ENCODE measurements at regions not wholly inside any gene's neighbourhood (a gene's known extent, or its start where the extent isn't known, plus 50 kb on each side); places are given as distances from the start of the nearest gene placed in this dataset.

- DNase-seq (ENCODE audit: low read depth in 2 of 3, low spot score in 2 of 3) = no peak
Measured at GRCh38 chr13:53342623-53343360, 314.2 kb downstream of the OLFM4 start.

GRCh38 chr13:53343361-53343744 lies 314.7 kb downstream of the OLFM4 start:
- no peak for DNase-seq (ENCODE audit: low read depth in 2 of 3, low spot score in 2 of 3)

GRCh38 chr13:53351021-53351420 lies 322.4 kb downstream of the OLFM4 start:
- no peak for DNase-seq (ENCODE audit: low read depth in 2 of 3, low spot score in 2 of 3)

DNA sequence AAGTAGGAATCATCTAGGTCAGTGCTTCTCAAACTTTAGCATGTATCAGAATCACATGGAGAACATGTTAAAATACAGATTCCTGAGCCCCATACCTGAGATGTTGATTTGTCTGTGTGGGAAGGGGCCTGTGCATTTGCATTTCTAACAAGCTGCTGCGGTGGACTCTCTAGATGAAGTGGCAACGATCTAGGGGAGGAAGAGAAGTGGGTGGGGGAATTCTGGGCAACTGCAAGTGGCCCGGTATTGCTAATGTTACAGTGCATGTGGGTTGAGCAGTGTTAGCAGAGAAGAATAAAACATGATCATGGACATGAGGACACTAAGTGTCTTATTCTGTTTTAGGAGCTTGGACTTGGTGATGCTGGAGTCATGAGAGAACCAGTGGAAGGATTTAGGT lies 329.0 kb downstream of the OLFM4 start:
- no peak for DNase-seq (ENCODE audit: low read depth in 2 of 3, low spot score in 2 of 3)

GRCh38 chr13:53368948-53369347 lies 340.3 kb downstream of the OLFM4 start:
- DNase-seq (ENCODE audit: low read depth in 2 of 3, low spot score in 2 of 3) = no peak

DNA sequence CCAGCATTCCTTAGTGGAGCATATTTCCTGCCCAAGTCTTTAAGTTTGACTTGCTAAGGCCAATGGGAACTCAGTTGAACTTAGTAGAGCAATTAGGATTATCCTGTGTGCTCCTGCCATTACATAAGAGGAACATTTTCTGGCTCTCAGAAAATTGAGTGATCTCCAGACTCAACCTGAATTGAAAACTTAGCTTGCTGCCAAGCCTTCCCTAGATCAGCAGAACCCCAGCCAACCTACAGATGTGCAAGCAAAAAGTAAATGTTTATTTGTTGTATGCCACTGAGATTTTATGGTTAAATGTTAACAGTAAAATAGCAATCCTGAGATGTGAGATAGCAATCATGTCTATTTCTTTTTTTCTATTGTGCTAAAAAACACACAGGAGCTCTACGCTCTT lies 350.9 kb downstream of the OLFM4 start:
- no peak for DNase-seq (ENCODE audit: low read depth in 2 of 3, low spot score in 2 of 3)

GRCh38 chr13:53382008-53382407 lies 353.4 kb downstream of the OLFM4 start:
- DNase-seq (ENCODE audit: low read depth in 2 of 3, low spot score in 2 of 3) = no peak

- no peak for DNase-seq (ENCODE audit: low read depth in 2 of 3, low spot score in 2 of 3)
Measured at GRCh38 chr13:53398051-53398450, 369.4 kb downstream of the OLFM4 start.

DNA sequence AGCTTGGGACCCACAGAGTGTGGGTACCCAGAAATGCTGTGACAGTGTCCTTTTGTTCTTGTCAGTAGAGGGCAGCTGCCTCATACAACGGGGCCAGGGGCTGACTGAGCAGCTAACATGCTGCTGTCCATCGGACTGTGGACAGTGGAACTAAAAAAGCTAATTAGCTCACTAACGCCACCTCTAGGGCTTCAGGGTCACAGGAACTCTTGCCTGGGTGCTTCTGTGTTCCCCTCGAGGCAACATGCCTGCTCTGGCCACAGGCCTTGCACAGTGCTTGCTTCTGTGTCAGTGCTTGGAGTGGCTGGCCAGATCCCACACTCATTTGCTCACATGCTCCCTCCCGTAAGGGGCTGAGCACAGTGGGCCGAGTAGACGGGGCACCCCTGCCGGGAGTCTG lies 377.0 kb downstream of the OLFM4 start:
- DNase-seq (ENCODE audit: low read depth in 2 of 3, low spot score in 2 of 3) = no peak

- DNase-seq (ENCODE audit: low read depth in 2 of 3, low spot score in 2 of 3) = no peak
Measured at GRCh38 chr13:53408306-53408705, 379.7 kb downstream of the OLFM4 start.

GRCh38 chr13:53408847-53409568 lies 380.4 kb downstream of the OLFM4 start:
- no peak for DNase-seq (ENCODE audit: low read depth in 2 of 3, low spot score in 2 of 3)

- DNase-seq (ENCODE audit: low read depth in 2 of 3, low spot score in 2 of 3) = no peak
Measured at GRCh38 chr13:53411463-53411862, 382.9 kb downstream of the OLFM4 start.

- DNase-seq (ENCODE audit: low read depth in 2 of 3, low spot score in 2 of 3) = no peak
Measured at GRCh38 chr13:53415135-53415534, 386.5 kb downstream of the OLFM4 start.

- DNase-seq (ENCODE audit: low read depth in 2 of 3, low spot score in 2 of 3) = no peak
Measured at GRCh38 chr13:53417601-53418000, 389.0 kb downstream of the OLFM4 start.

DNA sequence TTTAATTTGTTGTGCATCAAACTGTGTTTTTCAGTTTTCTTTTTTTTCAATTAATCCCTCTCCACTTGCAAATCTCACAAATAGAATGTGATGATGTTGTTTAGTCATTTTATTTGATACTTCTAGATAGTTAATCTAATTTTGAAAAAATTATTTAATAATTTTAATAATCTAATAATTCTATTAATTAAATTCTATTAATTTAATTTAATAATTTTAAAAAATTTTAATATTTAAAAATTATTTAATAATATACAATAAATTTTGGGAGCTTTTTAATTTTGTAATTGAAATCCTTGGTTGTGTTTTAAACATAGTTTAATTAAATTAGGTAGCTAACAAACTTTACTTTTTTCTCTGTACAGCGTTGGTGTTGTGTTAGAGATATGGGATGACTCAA lies 393.8 kb downstream of the OLFM4 start:
- no peak for DNase-seq (ENCODE audit: low read depth in 2 of 3, low spot score in 2 of 3)

GRCh38 chr13:53436396-53436795 lies 407.8 kb downstream of the OLFM4 start:
- DNase-seq (ENCODE audit: low read depth in 2 of 3, low spot score in 2 of 3) = no peak

GRCh38 chr13:53439439-53440225 lies 411.0 kb downstream of the OLFM4 start:
- no peak for DNase-seq (ENCODE audit: low read depth in 2 of 3, low spot score in 2 of 3)

GRCh38 chr13:53442979-53443378 lies 414.4 kb downstream of the OLFM4 start:
- DNase-seq (ENCODE audit: low read depth in 2 of 3, low spot score in 2 of 3) = no peak

DNA sequence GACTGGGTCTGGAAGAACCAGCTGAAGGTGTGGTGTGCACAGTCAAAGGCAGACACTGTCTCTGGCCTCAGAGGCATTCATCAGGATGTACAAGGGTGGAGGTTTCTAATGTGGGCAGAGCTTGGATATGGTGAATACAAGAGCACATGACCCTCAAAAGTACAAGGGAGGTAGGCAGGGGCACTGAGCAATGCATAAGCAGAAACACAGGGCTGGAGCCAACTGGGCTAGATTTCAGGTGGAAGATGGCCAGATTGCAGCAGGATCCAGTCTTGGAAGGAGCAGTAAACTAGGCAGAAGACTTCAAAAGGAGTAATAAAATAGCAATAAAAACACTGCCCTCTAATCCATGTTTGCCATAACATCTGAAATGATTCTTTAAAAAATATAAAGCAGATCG lies 417.1 kb downstream of the OLFM4 start:
- DNase-seq (ENCODE audit: low read depth in 2 of 3, low spot score in 2 of 3) = no peak

GRCh38 chr13:53447456-53447855 lies 418.8 kb downstream of the OLFM4 start:
- DNase-seq (ENCODE audit: low read depth in 2 of 3, low spot score in 2 of 3) = no peak

- DNase-seq (ENCODE audit: low read depth in 2 of 3, low spot score in 2 of 3) = no peak
Measured at GRCh38 chr13:53447863-53448262, 419.2 kb downstream of the OLFM4 start.

All from hematopoietic multipotent progenitor cell (in vitro differentiated cells).